ENCODE measurements at regions not wholly inside any gene's neighbourhood (a gene's known extent, or its start where the extent isn't known, plus 50 kb on each side); places are given as distances from the start of the nearest gene placed in this dataset.

DNA sequence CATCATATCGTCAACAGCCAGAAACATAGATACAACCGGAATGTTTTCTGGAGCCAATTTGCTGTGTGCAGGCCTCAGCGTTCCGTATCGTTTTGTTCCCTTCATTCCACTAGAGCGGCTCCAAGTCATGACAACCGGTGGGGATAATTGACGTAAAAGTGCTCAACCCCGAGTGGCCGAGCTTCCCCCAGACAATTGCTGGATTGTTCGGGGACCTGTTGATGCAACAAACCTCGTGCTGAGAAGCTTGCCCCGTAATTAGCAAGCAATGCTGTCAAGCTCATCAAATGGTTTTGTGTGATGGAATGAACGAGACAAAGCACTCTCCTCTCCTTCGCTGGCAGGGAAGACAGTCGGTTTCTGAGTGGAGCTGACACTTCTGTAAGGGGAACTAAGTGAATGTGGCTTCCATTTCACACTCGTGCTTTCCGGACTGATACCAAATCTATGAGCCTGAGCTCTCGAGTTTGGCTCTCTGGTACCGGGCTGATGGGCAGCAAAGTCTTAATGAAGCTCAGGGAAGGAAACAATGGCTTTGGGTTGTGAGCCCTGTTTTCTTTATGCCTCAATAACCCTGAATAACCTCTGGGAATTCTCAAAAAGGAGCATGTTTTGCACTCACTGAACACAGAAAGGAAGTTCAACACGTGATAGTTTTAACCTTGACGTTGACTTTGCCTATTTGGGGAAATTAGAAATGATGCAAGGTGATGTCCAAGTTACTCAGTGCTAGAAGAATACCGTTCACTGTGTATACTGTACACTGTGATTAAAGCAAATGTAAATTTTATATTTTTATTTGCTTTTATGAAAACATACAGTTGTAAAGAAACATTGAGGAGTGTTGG is 220.5 kb downstream of the BAMBI start:
- in situ Hi-C loops (cut with HindIII; ENCODE audit: low sequenced_read_pairs), result no loop called here

DNA sequence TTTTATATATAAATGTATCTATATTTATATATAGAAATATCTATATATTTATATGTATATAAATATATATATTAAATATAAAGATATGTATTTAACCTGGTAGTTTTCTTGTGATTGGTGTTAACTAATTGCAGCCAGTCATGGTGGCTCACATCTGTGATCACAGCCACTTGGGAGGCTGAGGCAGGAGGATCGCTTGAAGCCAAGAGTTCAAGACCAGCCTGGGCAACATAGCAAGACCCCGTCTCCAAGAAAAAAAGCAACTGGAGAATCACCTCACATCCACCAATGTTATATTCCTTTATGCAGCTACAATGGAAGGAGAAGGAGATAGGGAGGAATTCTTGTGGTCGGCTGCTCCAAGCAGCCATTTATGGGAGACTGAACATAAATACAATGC is 224.9 kb downstream of the BAMBI start:
- DNase-seq (ENCODE audit: low read depth, low spot score), result no peak
- in situ Hi-C loops (cut with HindIII; ENCODE audit: low sequenced_read_pairs), result no loop called here
- H3K4me3 ChIP-seq (ENCODE audit: low read depth, low read length), result no peak overlapping the region
- TF ChIP-seq, protein P1, sequence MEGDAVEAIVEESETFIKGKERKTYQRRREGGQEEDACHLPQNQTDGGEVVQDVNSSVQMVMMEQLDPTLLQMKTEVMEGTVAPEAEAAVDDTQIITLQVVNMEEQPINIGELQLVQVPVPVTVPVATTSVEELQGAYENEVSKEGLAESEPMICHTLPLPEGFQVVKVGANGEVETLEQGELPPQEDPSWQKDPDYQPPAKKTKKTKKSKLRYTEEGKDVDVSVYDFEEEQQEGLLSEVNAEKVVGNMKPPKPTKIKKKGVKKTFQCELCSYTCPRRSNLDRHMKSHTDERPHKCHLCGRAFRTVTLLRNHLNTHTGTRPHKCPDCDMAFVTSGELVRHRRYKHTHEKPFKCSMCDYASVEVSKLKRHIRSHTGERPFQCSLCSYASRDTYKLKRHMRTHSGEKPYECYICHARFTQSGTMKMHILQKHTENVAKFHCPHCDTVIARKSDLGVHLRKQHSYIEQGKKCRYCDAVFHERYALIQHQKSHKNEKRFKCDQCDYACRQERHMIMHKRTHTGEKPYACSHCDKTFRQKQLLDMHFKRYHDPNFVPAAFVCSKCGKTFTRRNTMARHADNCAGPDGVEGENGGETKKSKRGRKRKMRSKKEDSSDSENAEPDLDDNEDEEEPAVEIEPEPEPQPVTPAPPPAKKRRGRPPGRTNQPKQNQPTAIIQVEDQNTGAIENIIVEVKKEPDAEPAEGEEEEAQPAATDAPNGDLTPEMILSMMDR (IDR thresholded peaks at IDR 0.05; ENCODE audit: low read depth, low read length), result no peak

More for the DNA sequence above, 220.5 kb downstream of the BAMBI start:
- TF ChIP-seq, protein P1 (IDR thresholded peaks at IDR 0.05; ENCODE audit: low read depth, low read length), result no peak
- H3K4me3 ChIP-seq (ENCODE audit: low read depth, low read length), result no peak overlapping the region
- DNase-seq (ENCODE audit: low read depth, low spot score), result no peak

DNA sequence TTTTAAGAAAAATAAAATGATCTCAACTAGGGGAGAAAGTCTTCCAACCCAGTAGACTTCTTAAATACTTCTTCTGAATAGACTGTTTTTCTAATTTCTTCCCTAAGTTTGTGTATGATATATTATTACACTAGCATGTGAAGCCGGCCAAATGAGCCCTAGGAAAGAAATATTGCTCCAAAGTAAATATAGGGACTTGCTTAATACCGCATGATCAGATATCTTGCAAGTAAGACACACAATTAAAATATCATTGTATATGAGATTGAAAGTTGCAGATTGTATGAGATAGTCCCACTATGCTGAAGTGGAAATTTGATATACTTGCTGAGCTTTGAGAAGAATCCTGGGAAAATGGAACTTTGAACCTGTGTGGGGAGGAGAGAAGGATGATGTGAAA is 225.7 kb downstream of the BAMBI start:
- TF ChIP-seq, protein P1 (IDR thresholded peaks at IDR 0.05; ENCODE audit: low read depth, low read length), result no peak
- in situ Hi-C loops (cut with HindIII; ENCODE audit: low sequenced_read_pairs), result no loop called here
- no peak overlapping the region for H3K4me3 ChIP-seq (ENCODE audit: low read depth, low read length)

DNA sequence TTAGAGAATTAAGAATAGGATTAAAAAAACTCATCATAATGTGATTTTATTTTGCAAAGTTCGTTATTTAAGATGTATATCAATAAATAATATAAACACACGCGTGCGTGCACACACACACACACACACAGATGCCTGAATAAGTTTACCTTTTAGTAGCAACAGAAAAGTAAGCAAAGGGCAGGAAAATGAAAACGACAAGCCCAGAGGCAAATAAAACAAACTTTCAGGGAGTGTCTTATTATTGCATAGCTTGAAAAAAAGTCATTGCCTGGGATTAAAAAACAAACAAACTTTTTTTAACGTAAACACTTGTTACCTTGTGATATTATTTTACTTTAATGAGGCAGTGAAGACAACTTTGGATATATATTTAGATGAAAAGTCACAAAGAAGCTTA is 226.4 kb downstream of the BAMBI start:
- TF ChIP-seq, protein P1 (IDR thresholded peaks at IDR 0.05; ENCODE audit: low read depth, low read length), result no peak
- no peak overlapping the region for H3K4me3 ChIP-seq (ENCODE audit: low read depth, low read length)
- DNase-seq (ENCODE audit: low read depth, low spot score), result no peak
- in situ Hi-C loops (cut with HindIII; ENCODE audit: low sequenced_read_pairs), result no loop called here

More for the DNA sequence above, 225.7 kb downstream of the BAMBI start:
- no peak for DNase-seq (ENCODE audit: low read depth, low spot score)

DNA sequence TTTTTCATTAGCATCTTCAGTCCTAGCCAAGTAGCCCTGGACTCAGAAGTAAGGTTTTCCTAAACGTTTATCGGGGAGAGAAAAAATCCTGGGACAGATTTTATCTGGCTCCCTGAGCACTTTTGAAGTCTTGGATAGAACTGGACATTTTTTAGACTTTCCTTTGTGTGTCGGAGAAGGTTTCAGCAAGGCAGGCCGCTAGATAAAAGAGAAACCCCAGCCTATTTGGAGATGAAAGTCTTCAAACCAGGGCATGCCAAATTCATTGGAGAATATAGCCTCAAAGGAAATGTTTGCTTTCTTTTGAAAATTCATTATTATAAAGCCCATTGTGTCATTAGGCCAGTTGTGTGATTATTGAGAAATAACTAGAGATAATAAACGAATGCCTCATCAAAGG is 228.1 kb downstream of the BAMBI start:
- no peak for DNase-seq (ENCODE audit: low read depth, low spot score)
- no peak overlapping the region for H3K4me3 ChIP-seq (ENCODE audit: low read depth, low read length)
- in situ Hi-C loops (cut with HindIII; ENCODE audit: low sequenced_read_pairs), result no loop called here
- TF ChIP-seq, protein P1 (IDR thresholded peaks at IDR 0.05; ENCODE audit: low read depth, low read length), result no peak

DNA sequence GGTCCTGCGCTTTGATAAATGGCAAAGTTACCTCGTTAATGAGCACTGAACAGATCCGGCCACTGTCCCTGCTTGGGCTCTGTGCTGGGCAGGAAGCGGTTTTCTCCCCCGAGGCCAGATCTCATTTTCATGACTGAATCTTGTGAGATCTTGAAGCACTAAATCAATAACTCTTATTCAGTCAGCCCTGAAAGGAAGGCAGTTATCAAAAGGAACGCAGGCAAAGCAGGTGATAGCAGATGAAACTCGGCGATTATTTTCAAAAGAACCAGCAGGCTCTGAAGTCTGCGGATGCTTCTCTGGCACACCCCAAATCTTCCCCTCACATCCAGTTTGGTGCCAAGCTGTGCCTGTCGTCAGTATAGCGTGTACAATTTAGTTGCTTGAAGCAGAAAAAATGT is 228.7 kb downstream of the BAMBI start:
- in situ Hi-C loops (cut with HindIII; ENCODE audit: low sequenced_read_pairs), result no loop called here
- DNase-seq (ENCODE audit: low read depth, low spot score), result no peak
- no peak overlapping the region for H3K4me3 ChIP-seq (ENCODE audit: low read depth, low read length)
- TF ChIP-seq, protein P1 (IDR thresholded peaks at IDR 0.05; ENCODE audit: low read depth, low read length), result no peak
